HG03095 (cell line): ENCODE measurements at regions not wholly inside any gene's neighbourhood (a gene's known extent, or its start where the extent isn't known, plus 50 kb on each side); places are given as distances from the start of the nearest gene placed in this dataset.

Experiments
- ATAC-seq: cut with Tn5 transposase; IDR thresholded peaks from one replicate; pipeline ENCODE4 v1.9.1; 2021; ENCODE audit warnings: moderate library complexity; ENCODE audit not compliant: unreplicated experiment

- no peak for ATAC-seq
Measured at GRCh38 chr2:129248198-129248597, 731.3 kb upstream of the RAB6C start.

DNA sequence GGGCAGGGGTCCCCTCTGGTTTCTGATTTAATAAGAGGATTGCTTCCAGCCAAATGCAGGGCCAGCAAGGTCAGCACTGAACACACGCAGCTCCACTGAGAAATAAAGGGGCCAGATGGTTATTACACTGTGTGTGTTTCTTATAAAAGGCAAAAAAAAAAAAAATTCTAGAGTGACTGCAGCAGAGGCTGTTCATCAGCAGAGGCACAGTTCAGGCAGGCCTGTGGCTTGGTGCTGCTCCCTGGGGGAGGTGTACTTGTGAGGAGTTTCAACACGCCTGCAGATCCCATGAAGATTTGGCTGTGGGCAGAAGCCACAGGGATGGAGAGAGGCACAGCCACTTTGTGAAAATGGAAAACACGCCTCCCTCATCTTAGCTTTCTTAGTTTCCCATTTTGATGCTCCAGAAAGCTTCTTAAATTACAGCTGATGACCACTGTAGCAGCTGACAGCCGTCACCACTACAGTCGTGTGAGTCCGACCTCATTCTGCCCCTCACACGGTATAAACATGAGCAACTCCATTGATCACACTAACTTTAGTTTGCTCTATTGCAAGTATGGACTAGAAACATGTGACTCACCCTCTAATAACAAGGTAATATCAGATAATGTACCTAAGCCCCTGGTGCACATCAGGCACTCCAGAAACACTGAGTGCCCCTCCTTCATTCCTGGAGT lies 726.5 kb upstream of the RAB6C start:
- ATAC-seq, result no peak

DNA sequence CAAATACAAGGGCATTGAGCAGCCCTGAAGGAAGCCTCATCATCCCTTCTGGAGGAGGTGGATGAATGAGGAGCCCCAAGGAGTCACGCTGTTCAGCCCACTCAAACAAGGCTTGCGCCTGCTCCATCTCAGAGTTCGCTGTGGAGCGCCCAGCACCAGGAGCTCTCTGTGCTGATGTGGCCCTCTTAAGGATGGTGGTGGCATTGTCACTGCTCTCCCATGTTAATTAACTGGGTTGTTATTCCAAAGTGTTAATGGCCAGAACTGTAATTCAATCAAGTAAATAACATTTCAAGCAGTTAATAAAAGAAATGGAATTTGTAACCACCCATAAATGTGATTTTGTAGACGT lies 726.0 kb upstream of the RAB6C start:
- ATAC-seq, result no peak

DNA sequence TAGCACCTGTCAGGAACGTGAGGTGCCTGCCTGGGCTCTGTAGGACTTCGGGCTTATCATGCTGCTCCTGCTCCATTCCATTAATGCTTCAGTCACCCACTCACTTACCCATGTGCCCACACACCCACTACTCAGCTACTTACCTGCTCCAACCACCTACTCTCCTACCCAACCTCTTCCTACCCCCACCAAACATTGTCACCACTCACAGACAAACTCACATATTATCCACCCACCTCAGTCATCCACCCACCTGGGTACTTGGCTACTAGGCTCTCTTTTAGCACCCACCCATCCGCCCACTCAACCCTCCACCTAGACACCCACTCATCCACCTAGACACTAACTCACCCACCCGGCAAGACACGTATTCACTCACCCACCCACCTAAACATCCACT lies 724.7 kb upstream of the RAB6C start:
- no peak for ATAC-seq

DNA sequence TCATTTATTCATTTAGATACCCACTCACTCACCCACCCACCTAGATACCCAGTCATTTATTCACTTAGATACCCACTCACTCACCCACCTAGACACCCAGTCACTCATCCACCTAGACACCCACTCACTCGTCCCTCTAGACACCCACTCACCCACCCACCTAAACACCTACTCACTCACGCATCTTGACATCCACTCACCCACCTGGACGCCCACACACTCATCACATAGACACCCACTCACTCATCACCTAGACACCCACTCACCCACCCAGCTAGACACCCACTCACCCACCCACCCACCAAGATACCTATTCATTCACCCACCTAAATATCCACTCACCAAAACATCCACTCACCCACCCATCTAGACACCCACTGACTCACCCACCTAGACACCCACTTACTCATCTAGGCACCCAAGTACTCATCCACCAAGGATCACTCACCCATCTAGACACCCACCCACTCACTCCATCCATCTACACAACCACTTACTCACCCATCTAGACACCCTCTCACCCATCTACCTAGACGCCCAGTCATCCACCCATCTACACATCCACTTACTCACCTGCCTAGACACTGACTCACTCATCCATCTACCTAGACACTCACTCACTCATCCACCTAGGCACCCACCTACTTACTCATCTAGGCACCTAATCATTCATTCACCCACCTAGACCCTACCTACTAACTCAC lies 723.7 kb upstream of the RAB6C start:
- no peak for ATAC-seq

DNA sequence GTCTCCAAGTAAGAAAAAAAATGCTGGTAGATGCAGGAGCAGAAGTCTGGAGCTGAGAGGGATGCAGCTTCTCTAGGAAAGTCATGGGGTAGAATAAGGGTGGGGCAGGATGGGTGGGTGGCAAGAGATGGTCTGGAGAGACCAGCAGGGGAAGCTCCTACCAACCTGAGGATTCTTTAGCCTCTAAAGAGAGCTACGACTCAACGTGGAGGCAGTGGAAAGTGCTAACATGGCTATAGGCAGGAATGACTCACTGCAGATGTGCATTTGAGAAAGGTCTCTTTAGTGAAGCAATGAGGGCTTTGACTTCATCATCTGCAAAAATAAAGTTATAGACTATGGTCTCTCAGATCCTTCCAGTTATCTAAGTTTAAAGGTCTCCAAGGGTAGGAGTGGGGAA lies 722.8 kb upstream of the RAB6C start:
- no peak for ATAC-seq

DNA sequence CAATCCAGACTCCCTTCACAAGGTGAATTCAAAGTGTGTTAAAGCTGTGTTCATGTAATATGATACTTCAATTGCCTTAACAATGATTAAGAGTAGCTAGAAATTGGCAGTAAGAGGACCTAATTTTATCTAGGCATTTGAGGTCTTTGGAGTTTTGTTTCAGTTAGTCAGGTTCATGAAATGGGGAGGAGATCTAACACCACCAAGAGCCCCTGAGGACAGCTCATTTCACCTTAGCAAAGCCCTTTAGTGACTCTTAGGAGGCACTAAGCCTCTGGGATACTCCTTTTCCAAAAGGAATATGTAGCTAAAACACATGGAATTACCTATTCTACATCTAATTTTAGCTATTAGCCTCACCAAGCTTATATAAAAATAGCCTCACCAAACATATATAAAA lies 716.5 kb upstream of the RAB6C start:
- ATAC-seq, result no peak

- ATAC-seq, result no peak
Measured at GRCh38 chr2:129263939-129264338, 715.5 kb upstream of the RAB6C start.

GRCh38 chr2:129267559-129267958 lies 711.9 kb upstream of the RAB6C start:
- no peak for ATAC-seq

GRCh38 chr2:129273266-129274037 lies 706.0 kb upstream of the RAB6C start:
- no peak for ATAC-seq

DNA sequence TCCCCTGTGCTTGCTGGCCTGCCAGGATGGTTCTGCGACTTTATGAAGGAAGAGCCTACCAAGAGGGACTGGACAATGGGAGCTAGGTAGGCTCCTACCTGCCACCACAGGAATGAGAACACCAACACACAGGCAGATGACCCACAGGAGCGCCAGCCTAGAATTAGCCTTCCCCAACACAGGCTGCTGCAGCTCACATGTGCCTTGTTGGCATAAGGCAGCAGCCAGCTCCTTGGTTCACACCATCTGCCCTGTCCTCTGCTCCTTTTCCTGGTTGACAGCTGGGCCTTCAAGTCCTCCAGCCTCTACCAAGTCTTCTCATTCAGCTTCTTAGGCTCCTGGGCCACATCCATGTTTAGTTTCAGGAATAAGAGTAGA lies 705.4 kb upstream of the RAB6C start:
- ATAC-seq, result no peak

DNA sequence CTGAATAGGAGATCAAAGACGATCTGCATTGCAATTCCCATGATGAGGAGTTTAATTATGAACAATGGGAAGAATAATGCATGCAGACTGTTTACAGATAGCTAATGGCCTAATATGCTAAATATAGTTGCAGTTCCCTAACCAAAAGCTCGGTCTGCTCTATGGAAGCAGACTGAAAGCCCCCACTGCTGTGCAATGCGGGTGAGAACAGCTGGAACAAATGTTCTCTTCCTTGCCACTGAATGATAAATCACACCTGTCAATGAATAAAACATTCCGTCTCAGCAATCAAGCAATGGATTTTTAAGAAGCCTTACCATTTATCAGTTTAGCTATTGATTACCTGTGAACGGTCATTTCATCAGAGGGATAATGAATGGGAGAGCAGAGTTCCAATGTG lies 704.5 kb upstream of the RAB6C start:
- no peak for ATAC-seq

- no peak for ATAC-seq
Measured at GRCh38 chr2:129275706-129276105, 703.8 kb upstream of the RAB6C start.

GRCh38 chr2:129276978-129277584 lies 702.4 kb upstream of the RAB6C start:
- ATAC-seq, result no peak

- ATAC-seq, result no peak
Measured at GRCh38 chr2:129277585-129277981, 701.9 kb upstream of the RAB6C start.

DNA sequence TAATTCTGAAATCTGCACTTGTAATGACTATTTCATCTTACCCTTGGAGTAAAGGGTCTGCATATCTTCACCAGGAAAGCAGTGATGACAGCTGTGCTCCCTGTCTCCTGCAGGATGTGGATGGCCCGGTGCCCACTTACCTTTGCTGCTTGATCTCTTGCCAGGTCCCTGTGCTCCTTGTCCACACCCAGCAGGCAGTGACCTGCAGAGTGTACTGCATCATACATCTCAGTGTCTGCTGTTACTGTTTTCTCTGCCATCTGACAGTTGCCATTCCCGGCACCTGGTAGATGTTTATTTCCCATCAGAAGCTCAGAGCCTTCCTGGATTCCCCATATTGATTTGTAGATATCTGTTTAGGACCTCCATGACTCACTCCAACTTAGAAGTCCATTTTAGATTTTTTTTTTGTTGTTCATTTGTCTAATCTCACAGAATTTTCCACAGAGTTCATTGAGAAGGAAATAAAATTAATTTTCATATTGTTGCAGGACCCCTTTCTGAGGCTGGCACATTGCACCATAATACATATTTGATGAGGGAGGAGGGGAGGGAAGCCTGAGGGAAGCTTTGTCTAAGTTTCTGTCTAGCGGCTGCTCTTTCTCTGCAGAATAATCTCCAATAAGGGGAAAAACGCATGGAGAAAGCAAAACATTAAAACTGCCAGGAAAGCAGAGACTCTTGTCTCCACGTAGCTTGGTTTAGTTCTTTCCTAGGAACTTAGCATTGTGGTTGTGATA lies 697.5 kb upstream of the RAB6C start:
- ATAC-seq, result no peak

GRCh38 chr2:129285012-129285411 lies 694.5 kb upstream of the RAB6C start:
- no peak for ATAC-seq

DNA sequence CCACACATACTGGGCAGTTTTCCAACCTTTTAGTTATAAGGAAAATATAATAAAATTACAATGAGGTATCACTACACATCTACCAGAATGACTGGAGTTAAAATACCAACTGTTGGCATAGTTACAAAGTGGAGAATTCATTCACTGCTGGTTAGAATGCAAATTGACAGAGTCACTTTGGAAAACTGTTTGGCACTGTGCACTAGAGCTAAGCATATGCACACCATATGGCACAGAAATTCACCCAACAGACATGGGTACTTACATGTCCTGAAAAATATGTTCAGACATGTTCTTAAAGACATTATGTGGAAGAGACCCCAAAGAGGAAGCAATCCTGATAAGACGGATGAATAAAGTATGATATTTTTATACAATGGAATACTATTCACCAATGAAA lies 686.1 kb upstream of the RAB6C start:
- no peak for ATAC-seq

- no peak for ATAC-seq
Measured at GRCh38 chr2:129296396-129296795, 683.1 kb upstream of the RAB6C start.

GRCh38 chr2:129296806-129297205 lies 682.7 kb upstream of the RAB6C start:
- no peak for ATAC-seq

- no peak for ATAC-seq
Measured at GRCh38 chr2:129297430-129297829, 682.0 kb upstream of the RAB6C start.
